ENCODE measurements at regions not wholly inside any gene's neighbourhood (a gene's known extent, or its start where the extent isn't known, plus 50 kb on each side); places are given as distances from the start of the nearest gene placed in this dataset.

DNA sequence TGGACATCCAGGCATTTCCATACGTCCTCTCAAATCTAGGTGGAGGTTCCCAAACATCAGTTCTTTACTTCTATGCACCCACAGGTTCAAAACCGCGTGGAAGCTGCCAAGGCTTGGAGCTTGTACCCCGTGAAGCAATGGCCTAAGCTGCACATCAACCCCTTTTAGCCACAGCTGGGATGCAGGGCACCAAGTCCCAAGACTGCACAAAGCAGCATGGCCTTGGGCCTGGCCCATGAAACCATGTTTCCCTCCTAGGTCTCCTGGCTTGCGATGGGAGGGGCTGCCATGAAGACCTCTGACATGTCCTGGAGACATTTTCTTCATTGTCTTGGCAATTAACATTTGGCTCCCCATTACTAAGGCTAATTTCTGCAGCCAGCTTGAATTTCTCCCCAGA is 88.9 kb upstream of the CBLN4 start:
- no peak overlapping the region for H2AFZ ChIP-seq (ENCODE audit: low read depth)
- TF ChIP-seq JUND (IDR thresholded peaks at IDR 0.05) (no peak), NFIC (IDR thresholded peaks at IDR 0.05; ENCODE audit: borderline replicate concordance) (no peak), CHD2 (IDR thresholded peaks at IDR 0.05; ENCODE audit: low read length, partially characterized antibody) (no peak), YY1 (IDR thresholded peaks at IDR 0.05; ENCODE audit: low read depth) (no peak), GABPA (IDR thresholded peaks at IDR 0.05; ENCODE audit: low read depth) (no peak), RCOR1 (IDR thresholded peaks at IDR 0.05; ENCODE audit: low read length) (no peak), RFX5 (IDR thresholded peaks at IDR 0.05; ENCODE audit: low read length) (no peak), RAD21 (IDR thresholded peaks at IDR 0.05; ENCODE audit: low read length) (no peak), TAF1 (IDR thresholded peaks at IDR 0.05; ENCODE audit: borderline replicate concordance, low read depth, low read length) (no peak), MXI1 (IDR thresholded peaks at IDR 0.05; ENCODE audit: low read depth, low read length) (no peak)
- no peaks in the 10 kb centered on the region for H3K4me1 ChIP-seq (ENCODE audit: control insufficient read depth in 1 of 2, insufficient read depth in 2 of 2, low read depth in 1 of 2, low read length in 1 of 2)
- H3F3A ChIP-seq (replicated peaks; ENCODE audit: insufficient read depth): no peaks in the 10 kb centered on the region
- POLR2A ChIA-PET: no interaction called here
- H3K36me3 ChIP-seq (replicated peaks in 1 of 2; ENCODE audit: control insufficient read depth in 1 of 2, insufficient read depth in 2 of 2, low read length in 1 of 2): no peaks in the 10 kb centered on the region
- no peak overlapping the region for H3K9ac ChIP-seq
- CTCF ChIA-PET: interaction anchor here (0.6 kb wide), 1 partner anchor 846 kb away, joined by 3 read pairs; no protein-coding TSS in a partner anchor
- H3K27ac ChIP-seq (ENCODE audit: low read depth in 2 of 2, low read length in 1 of 2): no peak overlapping the region
- H3K4me3 ChIP-seq (ENCODE audit: low read depth in 2 of 2, low read length in 1 of 2): no peak overlapping the region
- H3K9me3 ChIP-seq: no peaks in the 10 kb centered on the region
- H3K79me2 ChIP-seq (ENCODE audit: insufficient read depth): no peaks in the 10 kb centered on the region
- WGBS (ENCODE audit: low lambda C conversion rate): 12% methylated on average over 5 of the region's 5 CpGs
- no peaks in the 10 kb centered on the region for H3K9me2 ChIP-seq
- no peak for DNase-seq
- H4K20me1 ChIP-seq (ENCODE audit: insufficient read depth): no peaks in the 10 kb centered on the region
- no peaks in the 10 kb centered on the region for H3K27me3 ChIP-seq (ENCODE audit: insufficient read depth)
- H3K4me2 ChIP-seq: no peak overlapping the region

DNA sequence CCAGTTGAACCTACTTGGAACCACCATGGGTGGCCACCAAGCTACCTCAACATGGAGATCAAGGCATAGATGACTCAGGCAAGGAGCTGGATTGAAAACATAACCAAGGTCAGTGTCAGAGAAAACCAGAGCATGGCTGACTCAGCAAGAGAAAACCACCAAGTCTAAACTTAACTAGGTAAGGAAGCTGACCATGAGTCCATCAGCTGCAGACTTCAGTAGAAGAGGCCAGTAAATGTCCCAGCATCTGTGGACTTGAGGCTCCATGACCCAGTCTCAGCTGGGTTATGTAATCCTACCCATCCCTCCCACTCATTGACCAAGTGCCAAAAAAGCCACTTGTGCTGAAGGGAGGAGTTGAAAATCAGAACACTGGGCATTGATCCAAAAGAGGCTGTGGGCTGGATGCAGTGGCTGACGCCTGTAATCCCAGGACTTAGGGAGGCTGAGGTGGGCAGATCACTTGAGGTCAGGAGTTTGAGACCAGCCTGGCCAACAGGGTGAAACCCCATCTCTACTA is 93.7 kb upstream of the CBLN4 start:
- H3F3A ChIP-seq (replicated peaks; ENCODE audit: insufficient read depth): no peaks in the 10 kb centered on the region
- H3K4me2 ChIP-seq: no peak overlapping the region
- H3K79me2 ChIP-seq (ENCODE audit: insufficient read depth): no peaks in the 10 kb centered on the region
- H3K4me3 ChIP-seq (ENCODE audit: low read depth in 2 of 2, low read length in 1 of 2): no peak overlapping the region
- H3K27me3 ChIP-seq (ENCODE audit: insufficient read depth): no peaks in the 10 kb centered on the region
- CTCF ChIA-PET: no interaction called here
- H3K36me3 ChIP-seq (replicated peaks in 1 of 2; ENCODE audit: control insufficient read depth in 1 of 2, insufficient read depth in 2 of 2, low read length in 1 of 2): no peaks in the 10 kb centered on the region
- no peaks in the 10 kb centered on the region for H4K20me1 ChIP-seq (ENCODE audit: insufficient read depth)
- POLR2A ChIA-PET: no interaction called here
- H3K27ac ChIP-seq (ENCODE audit: low read depth in 2 of 2, low read length in 1 of 2): no peak overlapping the region
- H3K9ac ChIP-seq: no peak overlapping the region
- H3K9me2 ChIP-seq: no peaks in the 10 kb centered on the region
- H3K9me3 ChIP-seq: no peaks in the 10 kb centered on the region
- TF ChIP-seq MEF2A (IDR thresholded peaks at IDR 0.05; ENCODE audit: borderline replicate concordance, low read depth): no peak
- TF ChIP-seq YY1 (IDR thresholded peaks at IDR 0.05; ENCODE audit: low read depth): no peak
- TF ChIP-seq, protein P1, sequence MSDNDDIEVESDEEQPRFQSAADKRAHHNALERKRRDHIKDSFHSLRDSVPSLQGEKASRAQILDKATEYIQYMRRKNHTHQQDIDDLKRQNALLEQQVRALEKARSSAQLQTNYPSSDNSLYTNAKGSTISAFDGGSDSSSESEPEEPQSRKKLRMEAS (IDR thresholded peaks at IDR 0.05; ENCODE audit: low read depth): no peak
- TF ChIP-seq MXI1 (IDR thresholded peaks at IDR 0.05; ENCODE audit: low read depth, low read length): no peak
- TF ChIP-seq EZH2phosphoT487 (IDR thresholded peaks at IDR 0.05; ENCODE audit: borderline replicate concordance, low read depth): no peak
- TF ChIP-seq TCF12 (IDR thresholded peaks at IDR 0.05): no peak
- no peak for TF ChIP-seq JUND (IDR thresholded peaks at IDR 0.05)
- DNase-seq: no peak
- H2AFZ ChIP-seq (ENCODE audit: low read depth): no peak overlapping the region
- no peaks in the 10 kb centered on the region for H3K4me1 ChIP-seq (ENCODE audit: control insufficient read depth in 1 of 2, insufficient read depth in 2 of 2, low read depth in 1 of 2, low read length in 1 of 2)
- WGBS (ENCODE audit: low lambda C conversion rate): 0% methylated on average over 1 of the region's 1 CpG

Data from SK-N-SH (cell line).